Kidney tubule cell (primary cell): ENCODE measurements at regions not wholly inside any gene's neighbourhood (a gene's known extent, or its start where the extent isn't known, plus 50 kb on each side); places are given as distances from the start of the nearest gene placed in this dataset.
"Not testable (repeated sequence)": the region's sequence is repeated elsewhere in the genome, so short reads cannot be mapped to it uniquely, and the experiment has no call there.

Source experiments
- DNase-seq: peaks from one replicate; pipeline ENCODE4 v3.0.0-alpha.2; 2018; ENCODE audit warnings: low spot score

DNA sequence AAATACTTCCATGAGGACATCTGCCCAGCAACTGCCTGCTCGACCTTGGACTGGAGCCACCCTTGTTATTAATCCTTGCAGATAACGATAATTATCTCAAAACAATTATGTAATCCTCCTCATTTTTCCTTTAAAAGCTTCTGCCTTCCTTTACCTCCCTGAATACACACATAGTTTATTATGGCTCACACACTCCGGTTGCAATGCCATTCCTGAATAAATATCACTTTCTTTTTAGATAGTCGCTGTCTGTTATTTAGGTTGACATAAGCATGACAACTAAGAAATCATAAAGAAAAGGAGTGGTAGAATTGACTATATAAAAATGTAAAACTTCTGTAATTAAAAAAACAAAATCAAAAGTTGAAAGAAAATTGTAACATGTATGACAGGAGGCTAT lies 64.8 kb downstream of the B4GALT7 start:
- not testable (repeated sequence) for DNase-seq

DNA sequence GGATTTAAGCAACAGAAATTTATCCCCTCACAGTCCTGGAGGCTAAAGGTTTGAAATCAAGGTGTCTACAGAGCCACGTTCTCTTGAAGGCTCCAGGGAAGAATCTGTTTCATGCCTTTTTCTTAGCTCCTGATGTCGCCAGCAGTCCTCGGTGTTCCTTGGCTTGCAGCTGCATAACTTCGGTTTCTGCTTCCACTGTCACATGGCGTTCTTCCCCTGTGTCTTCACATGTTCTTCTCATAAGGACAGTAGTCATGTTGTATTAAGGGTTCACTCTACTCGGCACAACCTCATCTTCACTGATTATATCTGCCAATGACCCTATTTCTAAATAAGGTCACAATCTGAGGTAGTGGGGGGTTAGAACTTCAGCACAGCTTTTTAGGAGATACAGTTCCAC lies 65.2 kb downstream of the B4GALT7 start:
- not testable (repeated sequence) for DNase-seq

DNA sequence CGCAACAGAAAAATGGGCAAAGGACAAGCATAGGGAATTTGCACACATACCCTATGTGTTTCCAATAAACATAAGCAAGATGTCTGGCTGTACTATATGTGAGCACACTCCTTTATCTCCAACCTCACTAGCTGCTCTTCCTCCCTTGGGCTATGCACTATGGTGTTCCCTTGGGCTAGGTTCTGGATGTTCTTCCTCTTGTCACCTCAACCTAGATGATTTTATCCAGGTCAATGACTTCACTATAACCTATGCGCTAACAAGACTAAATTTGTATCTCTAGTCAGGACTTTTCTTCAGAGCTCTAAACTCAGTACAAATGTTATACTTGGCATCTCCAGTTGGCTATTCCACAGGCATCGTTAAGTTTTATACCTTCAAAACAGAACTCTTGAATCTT lies 66.0 kb downstream of the B4GALT7 start:
- DNase-seq = not testable (repeated sequence)

DNA sequence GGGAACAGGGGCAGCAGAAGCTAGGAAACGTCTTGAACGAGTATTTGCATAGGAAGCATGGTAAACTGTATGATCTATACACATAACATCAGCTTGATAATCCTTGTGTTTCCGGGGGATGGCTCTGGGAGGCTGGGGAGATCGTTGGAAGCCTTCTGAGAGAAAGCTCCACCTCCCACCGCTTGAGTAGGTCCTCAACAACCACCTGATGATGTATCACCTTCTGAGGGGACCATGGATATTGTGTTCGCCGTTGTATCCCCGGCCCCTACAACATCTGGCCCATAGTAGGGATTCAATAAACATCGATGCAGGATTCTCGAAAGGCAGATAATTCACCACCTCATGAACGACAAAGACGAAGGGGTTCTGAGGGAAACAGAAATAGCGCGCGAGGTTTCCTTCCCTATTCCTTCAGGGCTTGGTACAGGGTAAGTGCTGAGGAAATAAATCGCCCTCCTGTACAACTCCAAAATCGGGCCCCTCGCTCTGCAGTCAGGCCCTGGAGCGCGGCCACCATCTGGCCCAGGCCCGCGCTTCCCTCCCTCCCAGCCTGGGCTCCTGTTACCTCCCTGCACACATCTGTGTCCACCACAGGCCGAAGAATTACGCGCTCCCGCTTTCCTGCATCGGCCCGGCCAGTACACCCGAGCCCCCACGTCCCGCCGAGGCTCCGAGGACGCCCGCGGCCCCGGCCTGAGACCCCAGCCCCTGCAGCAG lies 71.3 kb downstream of the B4GALT7 start:
- DNase-seq = not testable (repeated sequence)

DNA sequence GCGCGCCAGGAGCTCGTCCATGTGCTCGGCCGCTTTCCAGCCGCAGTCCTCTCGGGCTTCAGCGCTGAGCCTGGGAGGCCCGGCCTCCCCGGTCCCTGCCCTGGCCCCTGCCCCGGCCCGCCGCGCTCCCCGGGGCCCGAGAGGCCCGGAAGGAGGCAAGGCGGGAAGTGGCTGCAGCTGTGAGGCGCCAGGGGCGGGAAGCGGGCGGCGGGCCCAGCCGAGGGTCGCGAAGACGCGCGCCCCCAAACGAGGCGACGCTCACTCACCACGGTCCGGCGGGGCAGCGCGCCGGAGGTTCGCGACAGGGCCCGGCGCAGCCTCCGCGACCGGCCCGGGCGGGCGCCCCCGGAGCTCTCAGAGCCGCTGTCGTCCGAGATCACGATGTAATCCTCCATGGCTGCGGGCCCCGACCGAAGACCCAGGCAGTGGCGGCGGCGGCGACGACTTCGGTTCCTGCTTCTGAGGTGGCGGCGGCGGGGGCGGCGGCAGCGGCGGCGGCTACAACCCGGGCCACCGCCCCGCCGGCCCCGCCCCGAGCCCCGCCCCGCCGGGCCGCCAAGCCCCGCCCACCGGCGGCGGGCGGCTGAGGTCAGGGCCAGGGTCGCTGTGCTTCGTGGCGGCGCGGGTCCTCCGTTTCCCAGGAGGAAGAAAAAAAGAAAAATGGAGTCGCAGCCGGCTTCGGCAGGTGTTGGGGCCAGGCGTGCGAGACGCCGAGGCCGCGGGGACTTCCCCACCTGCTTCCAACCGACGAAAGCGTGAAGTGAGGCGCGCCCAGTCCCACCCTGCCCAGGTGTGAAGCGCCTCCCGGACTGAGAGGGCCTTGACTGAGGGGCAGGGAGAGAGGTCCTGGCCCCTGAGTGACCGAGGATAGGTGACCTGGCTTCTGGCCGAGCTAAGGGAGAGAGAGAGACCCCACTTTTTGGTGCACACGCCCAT lies 72.1 kb downstream of the B4GALT7 start:
- DNase-seq = peak; percentile 35
